Stimulated activated naive CD8-positive, alpha-beta T cell treated with anti-CD3 and anti-CD28 coated beads, Interleukin-15, Interleukin-2, amounts not matched to agents 100 U/mL and 50 U/mL, for 24 hours (primary cell): ENCODE measurements at regions not wholly inside any gene's neighbourhood (a gene's known extent, or its start where the extent isn't known, plus 50 kb on each side); places are given as distances from the start of the nearest gene placed in this dataset.
"Not testable (repeated sequence)": the region's sequence is repeated elsewhere in the genome, so short reads cannot be mapped to it uniquely, and the experiment has no call there.

Experiments
- ATAC-seq: fragments of 150-1000 bp; cut with Tn5 transposase; one replicate; pipeline ENCODE4 v1.10.0; 2021
- DNase-seq: peaks from one replicate; pipeline ENCODE4 v3.0.0; 2021

DNA sequence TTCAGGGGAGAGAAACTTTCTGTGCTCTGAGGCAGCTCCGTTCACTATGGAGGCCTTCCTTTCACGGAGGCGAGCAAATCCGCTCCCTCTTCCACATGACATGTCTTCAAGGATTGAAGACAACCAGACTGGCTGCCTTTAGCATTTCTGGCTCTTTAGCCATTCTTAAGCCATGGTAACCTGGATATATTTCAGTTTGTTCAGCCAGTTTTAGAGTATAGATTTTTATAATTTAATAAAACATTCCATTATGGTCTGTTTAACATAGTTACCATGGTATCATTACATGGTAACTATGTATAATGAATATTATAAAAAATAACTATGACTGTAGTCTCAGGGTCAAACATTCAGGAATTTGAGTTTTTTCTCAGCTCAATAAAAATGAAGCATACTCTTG is 54.2 kb upstream of the NFIA start:
- ATAC-seq: no peak
- DNase-seq: no peak

DNA sequence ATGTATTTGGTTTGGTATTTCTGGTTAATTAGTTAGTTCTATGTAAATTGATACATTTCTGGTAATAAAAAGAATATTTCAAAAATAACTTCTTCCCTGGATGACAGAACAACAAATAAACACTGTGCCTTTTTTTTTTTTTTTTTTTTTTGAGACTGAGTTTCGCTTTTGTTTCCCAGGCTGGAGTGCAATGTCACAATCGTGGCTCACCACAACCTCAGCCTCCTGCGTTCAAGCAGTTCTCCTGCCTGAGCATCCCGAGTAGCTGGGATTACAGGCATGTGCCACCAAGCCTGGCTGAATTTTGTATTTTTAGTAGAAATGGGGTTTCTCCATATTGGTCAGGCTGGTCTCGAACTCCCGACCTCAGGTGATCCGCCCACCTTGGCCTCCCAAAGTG is 64.3 kb upstream of the NFIA start:
- DNase-seq, ATAC-seq: not testable (repeated sequence)

DNA sequence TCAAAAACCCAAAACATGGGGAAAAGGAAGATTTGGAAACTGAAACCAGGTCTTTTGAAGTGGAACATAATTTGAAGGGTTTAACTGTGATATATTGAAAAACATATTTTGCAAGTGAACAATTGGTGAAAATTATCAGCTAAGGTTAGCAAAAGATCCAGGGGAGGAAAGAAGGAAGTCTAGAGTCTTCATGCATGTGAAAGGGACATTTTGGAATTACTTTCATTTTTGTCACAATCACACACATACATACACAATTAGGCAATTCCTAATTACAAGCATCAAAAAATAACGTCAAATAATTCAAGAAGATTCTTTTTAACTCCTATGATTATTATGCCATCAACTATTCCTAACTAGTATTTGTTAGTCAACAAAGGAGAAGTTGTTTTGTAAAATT is 64.7 kb upstream of the NFIA start:
- DNase-seq (no peak), ATAC-seq (no peak)

DNA sequence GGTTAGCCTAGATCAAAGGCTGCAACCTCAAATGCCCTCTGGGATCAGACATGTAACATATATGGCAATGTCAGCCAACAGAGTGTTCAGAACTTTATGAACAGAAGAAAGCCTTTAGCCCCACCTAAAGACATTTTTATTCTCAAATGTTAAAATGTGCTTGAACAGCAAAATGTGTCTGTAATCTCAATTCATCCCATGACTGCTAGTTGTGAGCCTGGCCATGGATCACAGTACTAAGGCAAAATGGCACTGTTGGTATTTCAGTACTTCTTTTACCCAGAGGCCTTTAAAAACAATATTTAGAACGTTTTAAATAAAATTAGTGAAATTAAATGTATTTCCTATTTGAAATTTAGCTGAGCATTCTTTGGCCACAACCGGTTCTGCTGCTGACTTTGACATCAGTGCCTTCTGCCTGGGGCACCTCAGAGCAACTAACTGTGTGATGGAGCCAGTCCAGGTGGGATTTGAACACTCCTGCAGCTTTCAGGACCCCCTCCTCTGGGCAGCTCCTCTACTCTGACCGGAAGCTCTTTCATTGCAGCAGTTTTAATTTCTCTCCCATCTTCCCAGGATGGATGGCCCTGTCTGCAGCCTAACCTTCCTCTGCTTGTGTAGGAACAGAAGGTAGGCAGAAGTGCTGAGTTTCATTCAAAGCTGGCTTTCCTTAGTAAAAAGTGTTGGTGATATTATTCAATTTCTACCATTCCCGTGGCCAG is 68.3 kb upstream of the NFIA start:
- no peak for DNase-seq
- ATAC-seq: no peak

DNA sequence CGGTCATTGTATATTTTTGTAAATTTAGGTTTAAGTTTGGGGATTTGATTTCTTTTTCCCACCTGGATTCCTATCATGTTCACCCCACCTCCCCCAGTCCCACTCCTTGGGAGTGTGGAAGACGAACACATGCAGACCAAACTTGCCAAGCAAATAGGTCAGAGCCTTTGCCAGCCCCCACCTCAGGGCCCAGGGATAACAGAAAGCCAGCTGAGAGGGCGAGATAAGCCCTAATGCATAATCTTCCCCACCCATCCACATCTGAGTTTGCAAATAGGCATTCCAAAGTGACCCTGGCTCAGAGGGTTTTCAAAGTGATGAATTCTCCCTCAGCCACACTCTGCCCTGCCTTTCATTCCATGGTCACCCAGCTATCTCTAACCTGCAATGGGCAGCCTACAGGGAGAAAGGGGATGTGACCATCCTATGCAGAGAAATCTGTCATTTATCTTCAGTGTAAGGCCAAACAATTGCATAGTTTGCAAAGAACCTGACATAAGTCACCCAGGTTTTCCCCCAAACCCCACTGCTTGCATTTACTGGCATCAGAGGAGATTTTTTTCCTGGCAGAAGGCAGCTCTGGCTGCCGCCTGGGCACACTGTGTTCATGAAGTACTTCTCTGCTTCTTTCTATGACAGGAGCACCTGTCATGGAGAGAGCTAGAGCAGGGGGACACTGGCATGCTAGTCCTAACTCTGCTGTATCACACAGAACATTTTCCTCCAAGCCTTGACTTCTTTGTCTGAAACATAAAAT is 69.0 kb upstream of the NFIA start:
- ATAC-seq (no peak), DNase-seq (no peak)

DNA sequence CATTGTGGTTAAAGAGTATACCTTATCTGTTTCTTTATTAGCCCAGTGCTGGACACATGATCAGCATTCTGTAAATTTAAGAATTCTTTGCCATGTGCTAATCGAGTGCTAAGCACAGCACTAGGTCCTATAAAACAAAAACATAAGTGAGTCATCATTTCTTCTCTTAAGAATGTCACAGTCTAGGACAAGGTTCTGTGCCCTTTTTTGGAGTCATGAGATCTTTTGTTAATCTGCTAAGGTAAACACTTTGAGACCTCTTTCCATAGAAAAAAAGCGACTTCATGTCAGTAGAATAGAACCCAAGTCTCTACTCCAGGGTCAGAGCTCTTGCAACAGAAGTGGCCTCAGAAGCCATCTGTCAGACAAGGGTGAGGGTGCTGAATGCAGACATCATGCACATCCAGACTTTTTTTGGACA is 70.0 kb upstream of the NFIA start:
- no peak for ATAC-seq
- no peak for DNase-seq

DNA sequence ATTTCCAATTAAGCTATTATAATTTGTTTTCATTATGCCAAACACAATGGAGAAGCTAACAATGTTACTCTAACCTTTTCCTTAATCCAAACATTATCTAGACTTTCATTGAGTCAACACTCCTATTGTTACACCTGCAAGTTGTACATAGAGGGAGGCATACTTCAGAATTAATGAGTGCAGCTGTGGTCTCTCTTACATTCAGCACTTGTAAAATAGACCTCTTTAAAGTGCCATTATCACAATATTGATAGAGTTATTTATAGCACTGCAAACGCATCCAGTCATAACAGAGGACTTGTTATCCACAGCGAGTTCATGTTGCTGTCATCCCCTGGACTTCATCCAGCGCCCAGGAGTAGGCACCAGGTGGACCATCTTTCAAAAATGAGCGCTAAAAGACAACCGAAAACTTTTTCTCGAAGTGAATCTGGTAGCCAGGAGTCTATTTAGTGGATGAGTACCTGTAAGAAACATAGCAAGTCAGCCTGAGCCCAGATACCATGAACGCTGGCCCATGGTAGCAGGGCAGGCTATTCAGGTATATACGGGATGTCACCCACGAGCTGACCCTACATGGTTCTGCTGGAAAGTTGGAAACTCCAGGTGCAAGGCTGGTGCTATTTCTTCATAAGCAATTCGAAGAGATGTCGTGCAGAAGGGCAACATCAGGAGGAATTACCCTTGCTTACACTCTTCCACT is 70.6 kb upstream of the NFIA start:
- ATAC-seq (no peak), DNase-seq (no peak)

DNA sequence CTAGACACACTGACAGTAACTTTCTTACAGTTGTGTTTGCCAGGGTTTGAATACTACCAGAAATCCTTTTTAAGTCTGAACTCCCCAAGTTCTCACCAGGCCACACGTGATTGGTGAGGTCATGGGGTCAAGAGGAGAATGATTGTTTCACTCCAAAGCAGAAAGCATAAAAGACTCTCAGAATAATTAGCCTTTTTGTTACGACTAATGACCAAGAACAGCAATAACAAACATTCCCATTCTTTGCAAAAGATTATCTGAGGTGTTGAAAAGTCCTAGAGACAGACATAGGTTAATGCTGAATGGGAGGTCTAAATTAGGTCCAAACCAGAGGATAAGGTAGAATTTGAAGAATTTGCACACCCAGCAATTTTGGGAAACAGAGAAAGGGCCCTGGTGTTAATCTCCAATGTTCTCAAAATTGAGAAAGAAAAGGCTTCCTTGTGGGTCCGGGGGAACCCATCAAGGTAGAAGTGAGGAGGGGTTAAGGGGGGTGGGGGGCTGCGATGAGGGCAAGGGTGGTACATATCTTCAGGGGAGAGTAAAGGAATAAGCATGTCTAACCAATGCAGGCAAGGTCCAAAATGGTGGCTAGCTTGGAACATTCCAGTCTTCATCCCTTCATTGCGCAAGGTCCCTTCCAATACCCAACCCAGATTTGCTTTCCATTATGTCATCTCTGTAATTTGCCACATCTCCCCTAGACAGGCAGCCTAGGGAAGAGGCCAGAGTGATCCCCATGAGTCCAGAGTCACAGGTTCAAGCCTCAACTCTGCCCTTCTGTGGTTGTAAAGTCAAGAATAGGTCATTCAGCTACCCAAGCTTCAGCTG is 74.6 kb upstream of the NFIA start:
- ATAC-seq: no peak

DNA sequence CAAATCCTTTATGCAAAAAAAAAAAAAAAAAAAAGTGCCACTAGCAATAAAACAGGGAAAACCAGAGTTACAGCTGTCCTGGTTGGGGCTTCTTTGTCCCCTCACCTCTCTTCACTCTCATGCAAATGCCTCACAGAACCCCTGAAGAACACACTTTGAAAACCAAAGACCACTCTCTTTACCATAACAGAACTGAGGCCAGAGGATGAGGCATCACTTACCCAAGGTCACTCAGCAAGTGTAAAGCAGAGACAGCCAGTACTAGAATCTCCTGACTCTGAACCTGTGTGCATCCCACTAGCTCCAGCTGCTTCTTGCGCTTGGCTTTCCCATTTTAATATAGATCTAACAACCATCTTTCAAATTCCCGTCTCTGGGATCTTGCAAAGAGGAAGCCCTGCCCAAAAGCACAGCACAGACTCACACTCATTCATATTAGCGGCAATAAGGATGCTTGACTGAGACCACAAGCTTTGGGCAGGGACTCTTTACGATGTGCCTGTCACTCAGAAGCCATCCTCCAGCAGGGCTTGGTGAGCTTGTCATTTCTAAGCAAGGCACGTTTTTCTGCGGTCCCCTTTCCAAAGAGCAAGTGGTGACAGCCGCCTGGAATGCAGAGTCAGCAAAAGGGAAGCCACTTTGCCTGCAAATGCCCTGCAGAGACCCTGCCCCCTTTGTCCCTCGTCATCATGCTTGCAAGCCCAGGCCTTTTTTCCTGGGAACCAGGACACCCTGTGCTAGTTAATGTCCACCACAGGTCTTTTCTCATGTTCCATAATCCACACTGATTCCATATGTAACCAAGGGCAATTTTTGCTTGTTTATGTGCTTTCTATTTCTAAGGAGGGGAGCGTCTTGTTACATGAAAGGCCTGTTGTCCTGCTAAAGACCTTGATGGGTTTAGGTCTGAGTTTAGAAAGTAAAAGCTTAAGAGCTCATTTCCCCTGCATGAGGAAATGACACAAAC is 76.5 kb upstream of the NFIA start:
- ATAC-seq: no peak
- no peak for DNase-seq

More for the DNA sequence above, 74.6 kb upstream of the NFIA start:
- no peak for DNase-seq

DNA sequence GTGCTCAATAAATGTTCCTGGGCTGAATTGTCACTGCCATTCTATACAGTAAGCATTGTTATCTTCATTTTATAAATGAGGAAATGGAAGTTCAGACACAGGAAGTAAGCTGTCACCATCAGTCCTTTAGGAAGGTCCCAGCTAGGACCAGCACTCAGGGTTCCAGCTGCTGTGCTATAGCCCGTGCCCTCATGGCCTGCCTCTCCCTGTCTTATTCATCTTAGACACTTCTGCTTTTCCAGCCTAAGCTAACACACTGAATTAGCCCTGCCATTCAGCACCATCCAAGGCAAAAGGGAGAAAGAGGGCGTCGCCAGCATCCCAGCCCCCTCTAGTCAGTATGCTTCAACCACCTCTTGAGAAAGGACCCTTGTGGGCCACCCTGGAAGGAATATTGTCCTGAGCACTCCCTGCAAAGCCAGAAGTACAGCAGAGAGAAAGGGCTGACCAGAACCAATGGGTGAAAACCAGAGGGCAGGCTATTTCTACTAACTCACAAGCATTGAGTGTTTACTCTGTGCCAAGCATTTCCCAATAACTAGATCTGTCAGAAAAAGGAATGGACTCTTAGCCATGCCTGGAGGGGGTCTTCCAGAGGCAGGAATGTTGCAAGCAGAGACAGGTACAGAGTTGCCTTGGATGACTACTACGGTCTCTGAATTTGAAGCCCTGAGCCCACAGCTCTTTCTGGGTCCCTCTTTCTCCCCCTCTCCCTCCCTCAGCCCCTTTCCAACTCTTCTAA is 77.9 kb upstream of the NFIA start:
- ATAC-seq: no peak
- DNase-seq: no peak

DNA sequence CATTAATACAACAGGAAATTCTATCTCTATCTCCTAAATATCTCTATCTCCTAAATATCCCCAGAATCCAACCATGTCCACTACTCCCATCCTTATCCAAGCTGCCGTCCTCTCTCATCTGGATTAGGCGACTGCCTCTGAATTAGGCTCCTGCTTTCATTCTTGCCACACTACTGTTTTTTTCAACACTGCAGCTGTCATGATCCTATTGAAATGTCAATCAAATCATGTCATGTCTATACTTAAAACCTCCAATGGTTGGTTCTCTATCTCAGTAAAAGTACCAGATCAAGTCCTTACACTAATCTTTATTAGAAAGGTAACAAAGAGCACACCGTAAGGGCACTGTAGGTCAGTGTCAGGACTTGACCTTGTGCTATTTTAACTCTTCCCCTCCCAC is 82.0 kb upstream of the NFIA start:
- DNase-seq: no peak
- no peak for ATAC-seq

DNA sequence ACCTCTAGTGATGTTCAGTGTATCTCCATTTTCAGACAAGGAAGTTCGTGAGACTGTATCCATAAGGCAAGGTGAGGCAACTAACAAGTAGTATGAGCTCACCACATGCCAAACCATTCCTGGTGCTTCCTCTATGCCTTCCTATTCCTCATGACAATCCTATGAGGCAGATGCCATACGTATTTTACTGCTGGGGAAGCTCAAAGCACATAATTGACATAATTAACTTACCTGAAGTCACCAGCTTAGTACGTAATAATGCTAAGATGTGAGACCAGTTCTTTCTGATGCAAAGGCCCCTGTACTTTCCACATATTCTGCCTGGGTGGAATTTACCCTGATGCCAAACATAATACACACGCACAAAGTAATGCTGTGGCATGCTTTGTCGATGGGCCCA is 83.6 kb upstream of the NFIA start:
- DNase-seq (no peak), ATAC-seq (no peak)

DNA sequence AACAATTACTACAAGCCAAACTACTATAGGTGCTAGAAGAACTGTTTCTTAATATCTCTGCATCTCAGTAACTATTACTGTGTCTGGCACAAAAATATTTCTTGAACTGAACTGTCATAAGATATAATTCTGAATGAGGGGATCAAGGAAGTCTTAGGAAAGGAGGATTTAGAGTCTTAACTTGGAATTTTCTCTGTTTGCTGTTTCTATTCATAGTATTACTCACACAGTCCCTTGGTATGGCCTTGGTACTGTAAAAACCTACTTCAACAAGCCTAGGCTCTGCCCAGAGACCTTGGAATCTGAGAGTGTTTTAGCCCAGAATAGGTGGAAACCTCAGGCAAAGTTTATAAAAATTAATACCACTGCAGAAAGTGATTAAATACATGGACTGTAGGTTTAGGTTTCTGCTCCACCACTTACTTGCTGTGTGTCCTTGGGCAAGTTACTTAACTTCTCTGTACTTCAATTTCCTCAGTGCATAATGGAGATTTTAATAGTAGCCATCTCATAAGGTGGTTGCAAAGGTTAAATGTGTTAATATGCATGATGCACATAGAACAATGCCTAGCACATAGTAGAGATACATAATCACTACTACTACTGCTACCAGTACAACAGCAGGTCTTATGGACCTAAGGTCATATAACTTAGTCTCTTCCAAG is 87.4 kb upstream of the NFIA start:
- ATAC-seq (no peak), DNase-seq (no peak)

DNA sequence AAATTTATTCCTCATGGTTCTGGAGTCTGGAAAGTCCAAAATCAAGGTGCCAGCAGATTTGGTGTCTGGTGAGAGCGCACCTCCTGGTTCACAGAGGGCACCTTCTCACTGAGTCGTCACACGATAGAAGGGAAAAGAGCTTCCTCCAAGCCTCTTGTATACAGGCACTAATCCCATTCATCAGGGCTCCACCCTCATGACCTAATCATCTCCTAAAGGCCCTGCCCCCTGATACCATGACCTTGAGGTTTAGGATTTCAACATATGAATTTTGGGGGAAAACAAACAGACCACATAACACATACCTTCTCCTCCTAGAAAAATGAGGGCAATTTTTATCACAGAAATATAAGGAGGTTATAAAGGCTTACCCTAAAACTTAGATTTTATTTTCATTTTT is 88.0 kb upstream of the NFIA start:
- ATAC-seq: no peak
- DNase-seq: no peak

DNA sequence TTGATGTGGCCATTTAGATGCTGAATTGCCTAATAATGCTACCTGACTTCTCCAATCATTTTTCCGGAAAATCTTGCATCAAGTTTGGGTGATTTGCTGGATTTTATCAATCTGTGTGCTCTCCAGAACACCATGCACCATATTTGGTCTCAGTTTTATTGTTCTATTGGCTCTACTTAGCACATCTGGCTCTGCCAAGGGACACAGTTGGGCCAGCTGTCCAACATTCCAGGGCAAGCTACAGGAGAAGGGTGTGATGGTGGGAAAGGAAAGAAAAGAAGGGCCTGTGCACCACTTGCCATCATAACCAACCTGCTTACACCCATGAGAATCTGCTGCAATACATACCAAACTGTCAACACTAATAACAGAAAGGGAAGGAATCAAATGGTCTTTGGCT is 90.2 kb upstream of the NFIA start:
- ATAC-seq (no peak), DNase-seq (no peak)

DNA sequence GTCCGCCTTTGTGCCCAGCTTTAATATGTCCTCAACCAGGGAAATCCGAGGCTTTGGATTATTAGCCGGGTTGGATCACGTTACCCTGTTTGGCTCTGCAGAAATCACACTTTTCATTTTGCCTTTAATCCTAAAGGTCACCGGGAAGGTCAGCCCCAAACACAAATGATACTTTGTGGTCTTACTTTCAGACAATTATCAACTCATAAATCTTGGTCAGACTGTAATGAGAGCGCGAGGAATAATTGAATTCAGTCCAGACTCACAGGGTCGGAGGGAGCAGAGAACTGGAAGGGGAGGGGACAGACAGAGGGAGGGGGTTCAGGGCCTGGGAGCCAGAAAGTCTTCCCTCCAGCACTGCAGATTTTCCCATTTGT is 91.7 kb upstream of the NFIA start:
- ATAC-seq: no peak
- no peak for DNase-seq

DNA sequence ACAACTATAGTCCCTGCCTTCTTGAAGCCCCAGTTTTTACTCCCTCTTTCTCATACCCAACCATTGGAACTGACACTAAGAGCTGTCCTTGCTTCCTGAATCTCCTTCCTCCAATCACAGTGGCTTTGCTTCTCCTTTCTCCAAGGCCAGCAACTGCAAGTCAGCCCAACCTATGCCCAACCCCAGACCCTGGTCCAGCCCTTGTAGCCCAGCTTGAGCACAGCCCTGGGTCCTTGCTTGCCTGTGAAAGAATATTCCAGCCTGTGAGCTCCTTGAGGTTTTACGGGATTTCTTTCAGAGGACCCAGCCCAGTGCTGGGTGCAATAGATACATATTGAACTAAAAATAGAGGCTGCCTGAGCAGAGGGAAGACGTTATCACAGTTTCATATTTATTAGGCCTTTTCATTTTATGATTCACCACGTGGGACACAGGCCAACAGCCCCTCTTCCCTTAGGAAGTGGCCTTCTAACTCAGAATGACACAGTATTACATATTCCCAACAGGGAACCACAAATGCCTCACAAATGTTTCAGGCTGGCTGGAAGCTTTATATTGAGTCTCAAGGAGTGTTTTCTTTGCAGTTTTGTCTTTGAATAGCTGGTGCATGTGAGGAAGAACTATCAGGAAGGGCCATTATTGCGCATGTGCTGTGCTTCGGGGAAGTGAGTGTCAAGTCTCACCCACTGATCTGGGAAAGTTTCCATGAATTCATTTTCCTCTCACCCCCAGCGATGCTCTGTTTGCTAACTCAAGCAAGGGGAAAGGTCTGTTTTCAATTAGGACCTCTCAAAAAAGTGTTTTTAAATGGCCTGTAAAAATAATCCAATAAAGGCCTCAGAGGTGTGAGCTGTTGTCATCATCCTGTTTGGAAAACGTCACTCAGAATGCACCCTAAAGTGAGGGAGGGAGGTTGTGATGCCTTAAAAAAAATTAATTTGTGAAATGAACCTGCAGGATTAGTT is 92.3 kb upstream of the NFIA start:
- no peak for DNase-seq
- no peak for ATAC-seq

DNA sequence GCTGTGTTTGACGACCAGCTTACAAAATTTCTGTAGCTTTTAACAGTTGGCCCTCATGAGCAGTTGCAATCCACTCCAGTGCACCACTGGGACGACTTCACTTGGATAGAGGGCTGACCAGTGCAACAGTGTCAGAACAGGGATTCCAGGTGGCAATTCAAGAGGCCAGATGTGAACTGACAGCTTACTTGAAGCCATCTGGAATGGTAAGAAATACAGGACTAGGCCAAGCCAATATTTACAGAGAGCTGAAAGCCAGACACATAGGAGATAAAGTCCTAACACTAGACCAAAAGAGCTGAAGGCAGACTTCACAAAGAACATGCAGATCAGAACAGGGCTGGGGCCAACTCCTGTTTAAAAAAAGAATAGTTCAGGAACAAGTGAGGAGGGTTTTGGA is 93.5 kb upstream of the NFIA start:
- ATAC-seq: no peak
- DNase-seq: no peak

DNA sequence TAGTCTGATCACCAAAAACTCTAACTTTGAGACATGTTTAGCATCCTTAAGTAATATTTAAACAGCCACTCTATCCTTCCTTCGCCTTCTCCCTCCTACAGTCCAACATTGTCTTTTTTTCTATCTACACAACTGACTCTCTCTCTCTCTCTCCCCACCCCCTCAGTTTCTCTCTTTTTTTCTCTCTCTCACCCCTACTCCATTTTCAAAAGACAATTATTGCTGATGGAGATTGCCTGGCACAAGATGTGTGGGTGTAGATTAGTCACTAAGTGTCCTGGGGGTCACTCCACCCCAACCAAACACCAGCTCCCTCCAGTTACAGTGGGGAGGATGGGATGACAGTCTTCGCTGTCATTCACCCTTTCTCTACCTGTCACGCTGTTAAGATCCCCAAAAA is 94.5 kb upstream of the NFIA start:
- ATAC-seq (no peak), DNase-seq (no peak)
